Suppressor macrophage (primary cell): ENCODE measurements at regions not wholly inside any gene's neighbourhood (a gene's known extent, or its start where the extent isn't known, plus 50 kb on each side); places are given as distances from the start of the nearest gene placed in this dataset.
A peak's percentile ranks its signal among the peaks of the same experiment; 100 is the strongest.
"Not testable (repeated sequence)": the region's sequence is repeated elsewhere in the genome, so short reads cannot be mapped to it uniquely, and the experiment has no call there.

Source experiments
- DNase-seq, 4 experiments: peaks; one replicate each; pipeline ENCODE4 v3.0.0-alpha.2; 2020 to 2022

- DNase-seq = not testable (repeated sequence)
Measured at GRCh38 chr9:42435715-42436342, 252.4 kb downstream of the SPATA31A6 start.

GRCh38 chr9:42437057-42437759 is 253.7 kb downstream of the SPATA31A6 start:
- not testable (repeated sequence) for DNase-seq

GRCh38 chr9:42442680-42443079 is 259.2 kb downstream of the SPATA31A6 start:
- DNase-seq = not testable (repeated sequence)

- DNase-seq = peak in 3 of 4 experiments; percentile 1 to 46 (median 11)
Measured at GRCh38 chr9:42443414-42443813, 260.0 kb downstream of the SPATA31A6 start.

- not testable (repeated sequence) for DNase-seq
Measured at GRCh38 chr9:42461436-42461835, 278.0 kb downstream of the SPATA31A6 start.

GRCh38 chr9:42461863-42462262 is 278.4 kb downstream of the SPATA31A6 start:
- DNase-seq = not testable (repeated sequence)

GRCh38 chr9:42463981-42464380 is 280.5 kb downstream of the SPATA31A6 start:
- not testable (repeated sequence) for DNase-seq

GRCh38 chr9:42470577-42470976 is 287.1 kb downstream of the SPATA31A6 start:
- DNase-seq = peak in 1 of 4 experiments; percentile 15

- not testable (repeated sequence) for DNase-seq
Measured at GRCh38 chr9:42490989-42491388, 307.5 kb downstream of the SPATA31A6 start.

GRCh38 chr9:42502620-42503264 is 319.3 kb downstream of the SPATA31A6 start:
- not testable (repeated sequence) for DNase-seq

GRCh38 chr9:42508111-42508510 is 324.7 kb downstream of the SPATA31A6 start:
- DNase-seq = not testable (repeated sequence)

- not testable (repeated sequence) for DNase-seq
Measured at GRCh38 chr9:42513535-42513934, 330.1 kb downstream of the SPATA31A6 start.

GRCh38 chr9:42534325-42534983 is 351.0 kb downstream of the SPATA31A6 start:
- not testable (repeated sequence) for DNase-seq

GRCh38 chr9:42534984-42535325 is 351.5 kb downstream of the SPATA31A6 start:
- peak; percentile 0 to 4 (median 1) for DNase-seq

- not testable (repeated sequence) for DNase-seq
Measured at GRCh38 chr9:42550789-42551357, 367.4 kb downstream of the SPATA31A6 start.

GRCh38 chr9:42568530-42568929 is 385.1 kb downstream of the SPATA31A6 start:
- not testable (repeated sequence) for DNase-seq

- DNase-seq = not testable (repeated sequence)
Measured at GRCh38 chr9:42568942-42569556, 385.6 kb downstream of the SPATA31A6 start.

- DNase-seq = not testable (repeated sequence)
Measured at GRCh38 chr9:42577851-42578250, 394.4 kb downstream of the SPATA31A6 start.
